Activated effector memory CD4-positive, alpha-beta T cell treated with Interleukin-2 at 50 U/mL for 16 hours (primary cell): ENCODE measurements at regions not wholly inside any gene's neighbourhood (a gene's known extent, or its start where the extent isn't known, plus 50 kb on each side); places are given as distances from the start of the nearest gene placed in this dataset.
"Not testable (repeated sequence)": the region's sequence is repeated elsewhere in the genome, so short reads cannot be mapped to it uniquely, and the experiment has no call there.

ENCODE experiments used
- DNase-seq: peaks from one replicate; pipeline ENCODE4 v3.0.0-alpha.2; 2020

DNA sequence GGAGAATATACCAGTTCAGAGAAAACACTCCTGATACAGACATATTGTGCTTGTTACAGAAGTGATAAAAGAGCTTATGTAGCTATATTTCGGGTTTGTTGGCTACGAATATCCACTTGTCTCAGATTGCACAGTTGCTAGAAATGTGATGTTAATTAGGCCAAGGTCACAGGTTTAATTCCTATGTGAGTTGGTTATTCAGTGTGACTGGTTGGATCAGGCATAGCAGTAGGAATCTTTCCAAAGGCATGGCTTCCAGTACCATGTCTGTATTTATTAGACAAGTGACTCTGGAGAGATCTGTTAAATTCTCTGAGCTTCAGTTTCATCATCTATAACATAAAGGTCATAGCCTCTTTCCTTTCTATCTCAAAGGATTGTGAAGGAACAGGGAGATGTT lies 152.7 kb upstream of the KITLG start:
- no peak for DNase-seq

DNA sequence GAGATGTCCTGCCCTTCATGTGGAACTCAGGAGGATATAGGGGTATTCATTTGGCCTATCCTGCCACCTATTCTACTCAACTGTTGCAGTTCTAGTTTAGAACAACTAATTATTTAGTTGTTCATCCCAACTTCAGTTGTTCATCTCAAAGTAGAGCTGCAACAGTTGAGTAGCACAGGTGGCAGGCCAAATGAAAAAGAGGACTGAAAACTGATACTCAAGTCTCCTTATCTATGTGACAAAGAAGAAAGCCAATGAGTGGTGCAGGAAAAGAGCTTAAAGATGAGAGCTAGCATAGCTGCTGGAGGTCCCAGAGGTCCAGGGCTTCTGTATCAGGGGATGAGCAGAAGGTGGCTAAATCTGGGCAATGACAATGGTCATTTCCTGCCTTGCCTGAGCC lies 148.9 kb upstream of the KITLG start:
- no peak for DNase-seq

DNA sequence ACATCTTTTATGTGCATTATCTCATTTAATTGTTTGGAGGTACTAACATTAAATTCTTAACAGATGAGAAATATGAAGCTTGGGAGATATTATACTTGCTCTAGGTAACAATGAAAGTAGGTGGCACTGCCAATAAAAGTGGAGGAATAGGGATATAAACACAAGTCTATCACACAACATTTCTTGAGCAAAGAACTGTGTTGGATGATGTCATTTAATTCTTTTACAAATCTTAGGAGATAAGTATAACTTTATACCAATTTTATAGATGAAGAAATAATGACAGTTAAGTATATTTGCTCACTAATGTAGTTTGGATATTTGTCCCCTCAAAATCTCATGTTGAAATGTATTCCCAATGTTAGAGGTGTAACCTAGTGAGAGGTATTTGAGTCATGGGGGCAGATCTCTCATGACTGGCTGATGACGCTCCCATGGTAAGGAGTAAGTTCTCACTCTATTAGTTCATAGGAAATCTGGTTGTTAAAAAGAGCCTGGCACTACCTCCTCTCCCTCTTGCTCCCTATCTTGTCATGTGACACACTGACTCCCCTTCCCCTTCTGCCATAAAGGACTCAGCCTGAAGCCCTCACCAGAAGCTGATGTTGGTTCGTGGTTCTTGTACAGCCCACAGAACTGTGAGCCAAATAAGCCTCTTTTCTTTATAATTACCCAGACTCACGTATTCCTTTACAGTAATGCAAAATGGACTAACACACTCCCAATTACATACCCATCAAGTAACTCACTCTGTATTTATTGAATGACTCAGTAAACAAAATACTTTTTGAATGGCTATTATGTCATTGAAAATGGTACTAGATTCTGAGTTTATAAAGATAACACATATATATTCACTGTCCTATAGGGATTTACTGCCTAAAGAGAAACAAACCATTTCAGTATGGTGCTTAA lies 146.8 kb upstream of the KITLG start:
- no peak for DNase-seq

DNA sequence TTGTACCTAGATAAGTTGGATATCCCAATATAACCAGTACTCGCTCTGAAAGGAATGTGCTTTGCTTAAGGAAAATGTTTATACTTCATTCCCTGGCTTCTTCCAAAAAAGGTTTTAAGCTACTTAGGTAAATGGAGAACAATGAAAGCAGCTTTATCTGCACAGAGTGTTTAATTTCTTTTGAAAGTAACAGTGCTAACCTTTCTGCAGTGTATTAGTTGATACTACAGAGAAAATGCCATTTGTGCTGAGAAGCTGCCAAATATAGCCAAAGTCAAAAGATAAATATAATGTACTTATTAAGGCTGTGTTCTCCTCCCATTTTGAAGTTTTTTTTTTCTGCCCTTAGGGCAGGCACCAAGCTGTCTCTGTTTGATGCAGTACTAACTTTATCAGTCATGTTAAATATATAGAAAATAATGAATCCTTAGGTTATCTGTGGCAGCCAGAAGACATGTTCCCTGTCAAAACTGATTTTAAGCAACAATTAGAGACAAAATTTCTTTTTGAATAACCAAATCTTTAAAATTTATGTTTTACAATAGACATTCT lies 145.4 kb upstream of the KITLG start:
- no peak for DNase-seq

DNA sequence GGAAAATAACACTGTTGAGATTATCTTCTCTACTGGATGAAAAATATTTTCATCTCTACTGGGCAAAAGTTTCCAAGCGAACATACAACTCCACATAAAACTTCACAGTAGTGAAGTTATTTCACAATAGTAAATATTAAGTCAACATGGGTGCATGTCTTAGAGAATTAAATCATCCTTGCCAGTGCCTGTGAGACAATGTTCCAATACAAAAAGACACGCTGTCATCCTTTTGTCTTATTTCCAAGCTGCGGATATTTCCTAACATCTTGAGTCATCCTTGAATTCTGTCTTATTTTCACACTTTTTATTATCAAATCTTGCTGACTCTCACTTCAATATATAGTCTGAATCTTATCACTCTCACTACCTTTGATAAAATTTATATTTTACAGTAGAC lies 142.9 kb upstream of the KITLG start:
- DNase-seq: no peak

DNA sequence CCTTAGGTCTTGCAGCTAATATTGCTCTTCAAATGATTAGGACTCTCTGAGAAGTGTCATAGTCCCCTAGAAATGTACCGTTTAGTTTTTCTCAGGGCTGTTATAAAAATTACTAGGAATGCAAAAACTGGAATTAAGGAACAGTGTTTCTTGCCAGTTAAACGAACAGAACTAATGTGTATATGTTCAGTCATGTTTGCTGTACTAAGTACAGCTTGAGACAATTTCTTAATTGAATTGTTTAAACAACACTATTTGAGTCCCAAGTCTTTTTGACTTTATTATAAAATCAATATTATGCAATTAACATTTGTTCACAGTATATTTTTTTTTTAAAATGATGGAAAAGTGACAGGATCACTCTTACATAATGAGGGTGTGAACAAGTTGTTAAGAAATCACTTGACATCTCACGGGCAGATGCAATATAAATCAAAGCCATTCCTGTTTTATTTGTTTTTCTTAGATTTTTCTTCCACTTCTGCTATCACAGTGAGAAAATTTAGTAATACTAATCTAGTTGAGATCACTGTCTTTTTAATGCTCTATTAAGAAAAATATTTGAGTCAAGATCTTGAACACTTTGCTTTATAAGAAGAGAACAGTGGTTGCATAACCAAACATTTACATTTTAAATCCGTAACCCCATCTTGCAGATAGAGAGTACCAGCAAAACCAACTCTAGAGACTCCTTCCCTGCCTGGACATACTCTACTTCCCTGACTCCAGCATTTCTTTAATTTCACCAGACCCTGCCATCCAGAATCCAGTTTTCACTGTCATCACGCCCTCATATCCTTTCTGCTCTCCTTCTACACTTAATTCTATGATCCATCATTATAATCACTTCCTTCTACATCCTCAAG lies 140.7 kb upstream of the KITLG start:
- DNase-seq: no peak

DNA sequence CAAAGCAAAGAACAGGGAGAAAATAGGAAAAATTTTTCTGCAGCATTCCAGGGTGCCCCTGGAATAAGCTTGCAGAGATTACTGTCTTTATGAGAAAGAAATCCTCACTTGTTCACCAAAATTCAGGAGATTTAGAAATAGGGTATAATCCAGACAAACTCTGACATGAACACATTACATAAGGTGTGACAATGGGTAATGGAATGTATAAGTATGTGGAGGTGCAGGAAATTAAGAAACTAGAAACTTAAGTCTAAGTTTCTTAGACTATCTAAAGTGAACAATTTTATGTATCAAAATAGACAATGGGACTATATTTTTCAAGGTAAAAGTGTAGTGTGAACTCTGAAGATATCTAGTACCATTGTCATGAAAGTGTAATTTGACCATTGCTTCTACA lies 140.0 kb upstream of the KITLG start:
- no peak for DNase-seq

DNA sequence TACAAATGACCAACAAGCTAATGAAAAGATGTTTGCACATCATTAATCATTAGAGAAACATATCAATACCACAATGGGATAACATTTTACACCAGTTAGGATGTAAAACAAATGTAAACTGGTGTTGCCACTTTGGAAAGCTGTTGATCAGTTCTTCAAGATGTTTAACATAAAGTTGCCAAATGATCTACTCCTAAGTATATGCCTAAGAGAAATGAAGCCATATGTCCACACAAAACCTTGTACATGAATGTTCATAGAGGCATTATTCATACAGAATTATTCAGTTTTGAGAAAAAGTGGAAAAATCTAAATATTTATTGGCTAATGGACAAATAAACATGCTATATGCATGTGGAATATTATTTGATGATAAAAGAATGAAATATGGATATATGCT lies 136.9 kb upstream of the KITLG start:
- no peak for DNase-seq

DNA sequence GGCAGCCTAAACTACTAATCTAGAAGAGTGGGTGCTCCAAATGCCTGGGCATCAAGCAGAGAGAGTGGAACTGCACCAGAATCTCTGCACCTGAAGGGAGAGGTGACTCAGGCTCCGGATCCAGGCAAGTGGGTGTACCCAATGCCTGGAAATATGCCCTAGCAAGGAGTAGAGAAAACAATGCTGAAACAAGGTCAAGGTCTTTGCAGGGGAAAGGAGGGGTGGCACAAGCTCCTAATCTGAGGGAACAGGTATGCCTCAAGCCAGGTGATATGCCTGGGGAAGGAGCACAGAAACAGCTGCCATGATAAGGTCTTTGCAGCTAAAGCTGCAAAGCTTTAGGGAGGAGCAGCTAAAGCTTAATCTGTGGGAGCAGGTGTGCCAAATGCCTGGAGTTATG lies 136.0 kb upstream of the KITLG start:
- no peak for DNase-seq

DNA sequence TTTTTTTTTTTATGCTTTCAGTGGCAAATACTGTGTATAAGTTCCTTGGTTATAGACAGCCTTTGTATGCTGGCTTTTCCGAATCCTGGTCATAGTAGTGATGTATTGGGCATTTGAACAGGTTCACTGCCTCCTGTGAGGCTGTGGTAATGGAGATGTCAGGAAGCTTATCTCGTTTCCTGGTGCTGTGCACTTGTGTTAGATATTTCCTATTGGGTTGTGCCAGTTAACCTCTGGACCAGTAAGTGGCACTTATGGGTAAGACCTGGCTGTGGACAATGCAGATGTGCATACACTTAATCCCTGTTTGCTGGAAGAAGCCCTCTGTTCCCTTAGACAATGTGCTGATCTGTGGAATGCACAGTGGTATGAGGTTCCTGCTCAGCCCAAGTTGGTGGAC lies 135.4 kb upstream of the KITLG start:
- DNase-seq: no peak

DNA sequence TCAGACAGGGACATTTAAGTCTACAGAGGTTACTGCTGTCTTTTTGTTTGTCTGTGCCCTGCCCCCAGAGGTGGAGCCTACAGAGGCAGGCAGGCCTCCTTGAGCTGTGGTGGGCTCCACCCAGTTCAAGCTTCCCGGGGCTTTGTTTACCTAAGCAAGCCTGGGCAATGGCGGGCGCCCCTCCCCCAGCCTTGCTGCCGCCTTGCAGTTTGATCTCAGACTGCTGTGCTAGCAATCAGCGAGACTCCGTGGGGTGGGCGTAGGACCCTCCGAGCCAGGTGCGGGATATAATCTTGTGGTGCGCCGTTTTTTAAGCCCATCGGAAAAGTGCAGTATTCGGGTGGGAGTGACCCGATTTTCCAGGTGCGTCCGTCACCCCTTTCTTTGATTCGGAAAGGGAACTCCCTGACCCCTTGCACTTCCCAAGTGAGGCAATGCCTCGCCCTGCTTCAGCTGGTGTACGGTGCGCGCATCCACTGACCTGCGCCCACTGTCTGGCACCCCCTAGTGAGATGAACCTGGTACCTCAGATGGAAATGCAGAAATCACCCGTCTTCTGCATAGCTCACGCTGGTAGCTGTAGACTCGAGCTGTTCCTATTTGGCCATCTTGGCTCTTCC lies 134.1 kb upstream of the KITLG start:
- DNase-seq: not testable (repeated sequence)

DNA sequence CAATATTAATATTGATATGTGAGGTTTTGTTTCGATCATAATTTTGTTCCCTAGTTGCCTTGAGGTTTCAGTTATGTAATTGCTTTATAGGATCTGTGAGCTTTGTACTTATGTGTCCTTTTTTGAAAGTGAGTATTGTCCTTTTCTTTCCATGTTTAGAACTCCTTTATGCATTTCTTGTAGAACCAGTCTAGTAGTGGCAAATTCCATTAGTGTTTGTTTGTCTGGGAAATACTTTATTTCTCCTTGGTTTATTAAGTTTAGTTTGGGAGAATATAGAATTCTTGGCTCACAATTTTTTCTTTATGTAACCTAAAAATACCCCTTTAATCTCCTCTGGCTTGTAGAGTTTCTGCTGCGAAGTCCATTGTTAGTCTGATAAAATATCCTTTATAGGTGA lies 127.5 kb upstream of the KITLG start:
- DNase-seq: no peak

DNA sequence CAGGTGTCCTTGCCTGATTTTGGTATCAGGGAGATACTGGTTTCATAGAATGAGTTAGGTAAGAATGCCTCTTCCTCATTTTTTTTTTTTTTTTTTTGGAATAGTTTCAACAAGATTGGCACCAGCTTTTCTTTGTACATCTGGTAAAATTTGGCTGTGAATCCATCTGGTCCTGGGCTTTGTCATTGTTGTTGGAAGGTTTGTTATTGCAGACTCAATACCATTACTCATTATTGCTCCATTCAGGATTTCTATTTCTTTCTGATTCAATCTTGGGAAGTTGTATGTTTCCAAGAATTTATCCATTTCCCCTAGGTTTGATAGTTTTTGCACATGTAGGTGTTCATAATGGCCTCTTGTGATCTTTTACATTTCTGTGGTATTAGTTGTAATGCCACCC lies 126.0 kb upstream of the KITLG start:
- DNase-seq: no peak

DNA sequence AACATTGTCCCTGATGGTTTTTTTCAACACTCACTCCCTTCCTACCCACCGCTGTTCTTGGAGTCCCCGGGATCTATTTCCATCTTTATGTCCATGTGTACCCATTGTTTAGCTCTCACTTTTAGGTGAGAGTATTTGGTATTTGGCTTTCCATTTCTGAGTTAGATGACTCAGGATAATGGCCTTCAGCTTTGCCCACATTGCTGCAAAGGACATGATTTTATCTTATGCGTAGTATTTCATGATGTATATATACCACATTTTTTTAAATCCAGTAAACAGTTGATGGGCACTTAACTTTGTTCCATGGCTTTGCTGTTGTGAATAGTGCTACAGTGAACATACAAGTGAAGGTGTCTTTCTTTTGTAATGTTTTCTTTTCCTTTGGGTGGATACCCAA lies 123.5 kb upstream of the KITLG start:
- no peak for DNase-seq

DNA sequence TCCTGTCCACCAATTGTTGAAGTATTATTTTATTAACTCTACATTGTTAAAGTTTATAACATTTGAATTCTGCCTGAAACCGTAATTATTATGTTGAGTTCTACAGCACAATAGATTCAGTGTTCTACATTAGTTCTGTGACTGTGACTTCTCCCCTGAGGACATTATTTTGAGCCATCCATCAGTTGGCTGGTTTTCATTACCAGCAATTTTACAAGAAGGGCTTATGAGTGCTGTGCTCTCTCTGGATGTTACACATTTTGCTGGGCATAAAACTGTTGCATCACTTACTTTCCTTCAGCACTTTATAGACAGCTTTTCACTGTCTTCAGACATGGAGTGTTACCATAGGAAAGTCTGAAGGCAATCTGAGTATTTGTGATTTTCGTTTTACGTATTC lies 118.2 kb upstream of the KITLG start:
- no peak for DNase-seq

DNA sequence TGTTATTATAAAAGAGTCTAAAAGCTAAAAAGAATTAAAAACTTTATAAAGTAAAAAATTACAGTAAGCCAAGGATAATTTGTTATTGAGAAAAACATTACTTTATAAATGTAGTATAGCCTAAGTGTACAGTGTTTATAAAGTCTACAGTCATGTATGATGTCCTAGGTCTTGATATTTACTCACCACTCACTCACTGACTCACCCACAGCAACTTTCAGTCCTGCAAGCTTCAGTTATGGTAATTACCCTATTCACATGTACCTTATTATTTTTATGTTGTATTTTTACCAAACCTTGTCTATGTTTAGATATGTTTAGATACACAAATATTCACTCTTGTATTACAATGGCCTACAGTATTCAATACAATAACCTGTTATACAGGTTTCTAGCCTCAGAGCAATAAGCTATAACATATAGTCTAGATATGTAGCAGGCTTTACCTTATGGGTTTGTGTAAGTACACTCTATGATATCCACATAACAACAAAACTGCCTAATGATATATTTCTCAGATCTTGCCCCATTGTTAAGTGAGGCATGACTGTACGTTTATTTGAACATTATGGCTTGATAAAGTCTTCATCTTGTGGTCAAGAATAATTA lies 113.7 kb upstream of the KITLG start:
- no peak for DNase-seq

DNA sequence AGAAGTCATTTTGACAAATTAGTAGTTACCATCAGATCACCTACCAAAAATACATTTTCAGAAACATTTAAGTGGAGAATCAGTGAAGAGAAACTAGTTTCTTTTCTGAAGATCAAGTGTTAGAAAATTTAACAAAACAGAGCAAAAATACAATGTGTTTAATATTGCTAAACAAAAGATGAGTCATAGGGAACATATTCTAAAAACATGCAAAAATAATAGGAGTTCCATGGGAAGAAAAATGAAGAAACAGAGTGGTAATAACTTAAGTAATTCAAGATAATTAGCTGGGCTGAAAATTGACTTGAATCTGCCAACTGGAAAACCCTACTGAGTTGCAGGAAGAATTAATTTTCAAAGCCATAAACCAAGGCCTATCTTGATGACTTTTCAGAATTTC lies 111.5 kb upstream of the KITLG start:
- no peak for DNase-seq

DNA sequence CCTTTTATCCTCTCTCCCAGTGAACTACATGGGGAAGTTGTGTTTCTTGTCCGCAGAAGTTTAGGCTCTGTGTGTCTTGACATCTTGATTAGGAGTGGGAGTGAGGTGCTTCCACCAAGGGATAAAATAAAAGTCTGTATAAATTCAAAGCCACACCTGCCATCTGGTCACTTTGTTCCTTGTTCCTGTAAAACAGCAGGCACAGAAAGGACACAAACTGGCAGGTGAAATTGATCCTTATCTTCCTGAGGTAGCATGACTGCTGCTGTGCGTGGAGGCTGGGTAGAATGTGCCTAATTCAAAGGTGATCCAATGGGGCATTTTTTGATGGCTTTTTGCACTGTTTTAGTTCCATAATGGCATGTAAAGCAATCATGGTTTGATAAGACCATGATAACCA lies 104.3 kb upstream of the KITLG start:
- no peak for DNase-seq

DNA sequence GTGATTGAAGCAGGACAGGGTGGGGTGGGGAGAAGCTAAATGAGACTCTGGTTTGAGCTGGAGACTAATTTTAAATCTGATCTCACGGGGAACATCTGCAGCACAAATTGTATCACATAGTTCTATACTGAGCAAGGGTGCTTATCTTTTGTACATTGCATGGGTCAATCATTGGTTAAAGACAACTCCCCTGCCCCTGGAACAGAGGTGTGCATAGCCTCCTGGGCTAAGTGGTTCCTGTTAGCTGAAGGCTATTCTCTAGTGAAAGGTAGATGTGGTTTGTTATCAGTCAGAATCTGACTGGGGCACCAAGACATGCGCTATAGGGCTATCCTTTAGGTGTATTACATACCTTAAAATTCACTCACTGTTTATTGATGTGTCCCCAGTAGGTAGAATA lies 103.9 kb upstream of the KITLG start:
- no peak for DNase-seq

DNA sequence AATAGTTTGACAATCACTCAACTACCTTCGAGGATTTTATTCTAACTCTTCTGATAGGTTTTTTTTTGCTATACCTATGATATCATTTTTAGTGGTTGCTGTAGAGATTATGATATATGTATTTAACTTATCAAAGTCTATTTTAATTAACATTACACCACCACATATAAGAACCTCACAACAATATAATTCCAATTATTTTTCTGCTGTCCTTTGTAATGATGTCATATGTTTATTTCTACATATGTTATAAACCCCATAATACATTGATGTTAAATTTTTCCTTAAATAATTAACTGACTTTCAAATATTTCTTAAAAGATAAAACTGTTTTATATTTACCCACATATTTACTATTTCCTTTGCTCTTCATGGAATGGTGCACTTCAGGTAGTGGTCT lies 103.4 kb upstream of the KITLG start:
- no peak for DNase-seq

DNA sequence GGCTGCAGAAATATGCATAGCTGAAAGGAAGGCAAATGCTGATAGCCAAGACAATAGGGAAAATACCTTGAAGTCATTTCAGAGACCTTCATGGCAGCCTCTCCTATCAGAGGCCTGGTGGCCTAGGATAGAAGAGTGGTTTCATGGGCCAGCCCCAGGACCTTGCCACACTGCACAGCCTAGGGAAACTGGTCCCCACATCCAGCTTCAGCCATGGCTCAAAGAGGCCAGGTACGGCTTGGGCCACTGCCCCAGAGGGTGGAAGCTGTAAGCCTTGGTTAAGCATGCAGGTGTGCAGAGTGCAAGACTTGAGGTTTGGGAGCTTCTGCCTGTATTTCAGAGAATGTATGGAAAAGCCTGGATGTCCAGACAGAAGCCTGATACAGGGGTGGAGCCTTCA lies 101.0 kb upstream of the KITLG start:
- no peak for DNase-seq

DNA sequence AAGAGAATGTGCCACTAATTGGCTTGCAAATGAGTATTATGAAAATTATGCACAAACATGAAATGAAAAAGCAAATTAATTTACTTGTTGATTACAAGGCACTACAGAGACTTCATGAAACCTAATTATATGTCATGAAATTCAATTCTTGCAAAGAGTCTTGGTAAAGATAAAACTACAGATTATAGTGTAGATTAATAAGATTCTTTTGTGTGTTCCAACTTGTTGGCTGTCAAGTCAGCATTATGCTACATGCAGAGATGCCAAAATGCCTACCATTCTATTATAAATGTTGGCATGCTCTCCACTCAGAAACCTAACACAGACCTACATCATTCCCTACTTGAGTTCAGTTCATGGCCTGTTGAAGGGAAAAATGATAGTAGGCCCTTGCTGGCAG lies 97.2 kb upstream of the KITLG start:
- DNase-seq: no peak

DNA sequence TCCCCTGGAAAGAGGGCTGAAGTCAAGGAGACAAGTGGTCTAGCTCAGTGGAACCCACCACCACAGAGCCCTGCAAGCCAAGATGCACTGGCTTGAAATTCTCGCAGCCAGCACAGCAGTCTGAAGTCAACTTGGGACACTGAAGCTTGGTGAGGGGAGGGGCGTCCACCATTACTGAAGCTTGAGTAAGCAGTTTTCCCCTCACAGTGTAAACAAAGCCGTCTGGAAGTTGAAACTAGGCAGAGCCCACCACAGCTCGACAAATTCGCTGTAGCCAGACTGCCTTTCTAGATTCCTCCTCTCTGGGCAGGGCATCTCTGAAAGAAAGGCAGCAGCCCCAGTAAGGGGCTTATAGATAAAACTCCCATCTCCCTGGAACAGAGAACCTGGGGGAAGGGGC lies 87.3 kb upstream of the KITLG start:
- not testable (repeated sequence) for DNase-seq
